K562 (cell line): ENCODE measurements at regions not wholly inside any gene's neighbourhood (a gene's known extent, or its start where the extent isn't known, plus 50 kb on each side); places are given as distances from the start of the nearest gene placed in this dataset.

Source experiments
- ATAC-seq: fragments of 200-7000 bp; cut with Tn5 transposase; 3 replicates; pipeline ENCODE4 v1.9.1; 2020; ENCODE audit warnings: moderate library complexity
- BruUV-seq: library from RNA; stranded (reverse); fragments of 400-500 nt; replicated peaks from 2 replicates; lab custom pipeline; 2021; lab: Mats Ljungman, UMichigan
- CTCF ChIA-PET: fragments of 300-600 bp; formaldehyde crosslinking; extraction: SDS; loops from one replicate; lab custom pipeline; 2021; ENCODE audit warnings: low intra/inter-chr PET ratio; lab: Yijun Ruan, JAX
- POLR2A ChIA-PET: fragments of 300-600, 350-650 bp; sonication (Branson Sonifier 250); formaldehyde crosslinking; extraction: SDS; loops from one replicate; lab custom pipeline; 2021; ENCODE audit warnings: antibody characterized with exemption, inconsistent platforms; lab: Yijun Ruan, JAX
- DNase-seq, 4 experiments: peaks; one replicate each; pipeline versions ENCODE4 v3.0.0 to v3.0.0-alpha.2; 2011 to 2018; ENCODE audit warnings: low spot score in 3 of 4, mixed read lengths in 3 of 4; ENCODE audit errors: extremely low read depth in 1 of 4
- FAIRE-seq: peaks from 2 replicates; lab custom pipeline; 2011; peaks lifted over from hg19 to GRCh38; lab: Jason Lieb, UNC
- H2AFZ ChIP-seq: 2 replicates; pipeline ENCODE4 v1.6.0; 2011; ENCODE audit warnings: low read depth, low read length, control low read depth, inconsistent platforms
- H3K27ac ChIP-seq: fragments of 200-600 bp; 3 replicates; pipeline ENCODE4 v1.8.0; 2011; ENCODE audit warnings: low read depth, mild to moderate bottlenecking, control low read depth, inconsistent platforms, low read length, moderate library complexity, mixed read lengths; ENCODE audit errors: extremely low read depth
- H3K27me3 ChIP-seq, 2 experiments: fragments of 300-600 bp in 1 of 2; 2 replicates in 1 of 2; 3 replicates in 1 of 2; pipeline versions ENCODE4 v1.6.0 to v1.8.0; 2011; ENCODE audit warnings: inconsistent platforms in 2 of 2, low read length in 2 of 2, mild to moderate bottlenecking in 1 of 2, mixed read lengths in 1 of 2, moderate library complexity in 1 of 2; ENCODE audit not compliant: control insufficient read depth in 2 of 2, insufficient read depth in 2 of 2
- H3K36me3 ChIP-seq: fragments of 300-600 bp; 3 replicates; pipeline ENCODE4 v1.8.0; 2011; ENCODE audit warnings: mild to moderate bottlenecking, low read length, inconsistent platforms; ENCODE audit not compliant: control insufficient read depth, insufficient read depth
- H3K4me1 ChIP-seq, 2 experiments: fragments of 200-600 bp in 1 of 2; replicated peaks in 1 of 2; 2 replicates in 1 of 2; 3 replicates in 1 of 2; pipeline versions ENCODE4 v1.5.1 to v1.8.0; 2011; ENCODE audit warnings: inconsistent platforms in 2 of 2, low read length in 2 of 2, mild to moderate bottlenecking in 1 of 2, mixed read lengths in 1 of 2, moderate library complexity in 1 of 2; ENCODE audit not compliant: control insufficient read depth in 2 of 2, insufficient read depth in 2 of 2
- H3K4me2 ChIP-seq: 2 replicates; pipeline ENCODE4 v1.6.1; 2011; ENCODE audit warnings: low read length, control low read depth, inconsistent platforms, mixed read lengths; ENCODE audit not compliant: insufficient read depth
- H3K4me3 ChIP-seq: fragments of 200-600 bp; sonication (generic), shearing (Covaris generic); 2 replicates; pipeline ENCODE4 v1.5.1; 2016; ENCODE audit warnings: control low read depth, inconsistent platforms
- H3K79me2 ChIP-seq: fragments of 200-600 bp; 3 replicates; pipeline ENCODE4 v1.8.0; 2011; ENCODE audit warnings: low read length, inconsistent platforms; ENCODE audit not compliant: control insufficient read depth, insufficient read depth
- H3K9ac ChIP-seq, 2 experiments: 2 replicates each; pipeline versions ENCODE4 v1.6.0 to v1.6.1; 2011; ENCODE audit warnings: low read depth in 2 of 2, low read length in 2 of 2, control low read depth in 1 of 2, inconsistent platforms in 1 of 2, mild to moderate bottlenecking in 1 of 2, mixed read lengths in 1 of 2; ENCODE audit not compliant: insufficient read depth in 1 of 2
- H3K9me1 ChIP-seq: one replicate; pipeline ENCODE4 v1.6.0; 2011; ENCODE audit warnings: inconsistent platforms, mild to moderate bottlenecking, low read length, moderate library complexity; ENCODE audit not compliant: control insufficient read depth, insufficient read depth
- H3K9me3 ChIP-seq: replicated peaks from 2 replicates; pipeline ENCODE4 v1.5.1; 2011; ENCODE audit warnings: low read depth, low read length, inconsistent platforms; ENCODE audit not compliant: control insufficient read depth, insufficient read depth
- H4K20me1 ChIP-seq: replicated peaks from 2 replicates; pipeline ENCODE4 v1.6.1; 2011; ENCODE audit warnings: low read length, inconsistent platforms, mixed read lengths; ENCODE audit not compliant: control insufficient read depth, insufficient read depth
- BCOR ChIP-seq: fragments of 450-650 bp; IDR thresholded peaks from 2 replicates; pipeline ENCODE4 v1.6.1; 2016
- LCOR ChIP-seq: sonication (generic); formaldehyde crosslinking; IDR thresholded peaks from 2 replicates; pipeline ENCODE4 v1.8.0; 2022; ENCODE audit warnings: mild to moderate bottlenecking, missing genetic modification reagents
- MTF1 ChIP-seq: fragments of 250-450 bp; sonication (Bioruptor Pico); IDR thresholded peaks from 2 replicates; pipeline ENCODE4 v1.9.0; 2021; ENCODE audit warnings: moderate library complexity, mild to moderate bottlenecking, inconsistent platforms, borderline replicate concordance
- RAD51 ChIP-seq: fragments of 450-650 bp; IDR thresholded peaks from 2 replicates; pipeline ENCODE4 v1.7.1; 2016; ENCODE audit warnings: low read depth, mild to moderate bottlenecking, borderline replicate concordance
- SAP30 ChIP-seq: fragments of 200-600 bp; sonication (generic); IDR thresholded peaks from 2 replicates; pipeline ENCODE4 v1.6.1; 2012; ENCODE audit warnings: borderline replicate concordance, low read depth, mild to moderate bottlenecking, moderate library complexity, low read length, control low read depth, inconsistent platforms; ENCODE audit not compliant: insufficient read depth, poor library complexity, severe bottlenecking
- USF1 ChIP-seq: sonication (generic); formaldehyde crosslinking; IDR thresholded peaks from 2 replicates; pipeline ENCODE4 v1.9.0; 2022; ENCODE audit warnings: mild to moderate bottlenecking, missing genetic modification reagents
- USF2 ChIP-seq: sonication (generic); formaldehyde crosslinking; IDR thresholded peaks from 2 replicates; pipeline ENCODE4 v1.5.0; 2020; ENCODE audit warnings: missing genetic modification reagents
- WGBS: fragments of 100-300 bp; shearing (Covaris generic); methylation state at CpG from one replicate; pipeline ENCODE4 v1.1.6; 2016; ENCODE audit warnings: low coverage, mixed read lengths; ENCODE audit not compliant: insufficient coverage; ENCODE audit errors: missing lambda C conversion rate; 5-methylcytosine and 5-hydroxymethylcytosine counted together
- in situ Hi-C: fragments of 300-500 bp; cut with MboI; formaldehyde crosslinking; loops from 4 replicates; pipeline ENCODE4 v1.15.0; 2018; ENCODE audit warnings: inconsistent platforms, mixed read lengths
- intact Hi-C: fragments of 100-400 bp; cut with micrococcal nuclease; formaldehyde crosslinking; loops from 2 replicates; pipeline ENCODE4 v1.14.2; 2022

GRCh38 chr2:43139501-43139900, 86.9 kb downstream of the ZFP36L2 start:
- FAIRE-seq (no peak), DNase-seq (no peak), ATAC-seq (no peak)
- Histone ChIP-seq H3K27ac (no peak overlapping the region), H3K4me3 (no peak overlapping the region), H3K79me2 (no peaks in the 10 kb centered on the region), H3K9me1 (no peaks in the 10 kb centered on the region), H3K4me2 (no peak overlapping the region), H2AFZ (peak overlapping the region; percentile 47), H4K20me1 (no peaks in the 10 kb centered on the region), H3K4me1 (peaks cover 10 to 11% of the 10 kb centered on the region in 2 experiments; a peak in 4 of 5 replicates), H3K27me3 (no peaks in the 10 kb centered on the region), H3K9ac (no peak overlapping the region), H3K9me3 (no peaks in the 10 kb centered on the region), H3K36me3 (no peaks in the 10 kb centered on the region)
- BruUV-seq, result no TSS peak
- ChIA-PET CTCF (no interaction called here), POLR2A (interaction anchor here (0.8 to 1.1 kb wide), 5 partner anchors 15 to 359 kb away, joined by 3 to 4 read pairs (median 3); no protein-coding TSS in a partner anchor)
- 54% methylated on average over 4 of the region's 4 CpGs for WGBS
- in situ Hi-C loops (loop anchor here (10.0 to 25.0 kb wide), 2 partner anchors 302 to 345 kb away; no protein-coding TSS in a partner anchor), intact Hi-C loops (no loop called here)
- TF ChIP-seq LCOR (CRISPR knock-in tag), result no peak

GRCh38 chr2:43138441-43138840, 88.0 kb downstream of the ZFP36L2 start:
- no peak overlapping the region for H3K4me3 ChIP-seq
- in situ Hi-C loops, result loop anchor here (10.0 to 25.0 kb wide), 2 partner anchors 301 to 346 kb away; no protein-coding TSS in a partner anchor
- ChIA-PET CTCF (no interaction called here), POLR2A (no interaction called here)
- WGBS, result 53% methylated on average over 3 of the region's 3 CpGs
- H3K27me3 ChIP-seq, result no peaks in the 10 kb centered on the region
- no peaks in the 10 kb centered on the region for H3K79me2 ChIP-seq
- ATAC-seq (no peak), DNase-seq (no peak), FAIRE-seq (no peak)
- no peak overlapping the region for H3K4me2 ChIP-seq
- H3K9me3 ChIP-seq, result no peaks in the 10 kb centered on the region
- H3K27ac ChIP-seq, result no peak overlapping the region
- no peaks in the 10 kb centered on the region for H4K20me1 ChIP-seq
- H3K9ac ChIP-seq, result no peak overlapping the region
- TF ChIP-seq SAP30 (no peak), BCOR (no peak), MTF1 (no peak), USF1 (peak; percentile 68), USF2 (CRISPR knock-in tag) (peak; percentile 33), RAD51 (peak; percentile 15; the same call in 1 of the 2 replicates)
- intact Hi-C loops, result no loop called here
- H2AFZ ChIP-seq, result no peak overlapping the region
- no TSS peak for BruUV-seq
- H3K4me1 ChIP-seq, result peaks cover 11 to 19% of the 10 kb centered on the region in 2 experiments; a peak in 4 of 5 replicates
- H3K36me3 ChIP-seq, result no peaks in the 10 kb centered on the region
- H3K9me1 ChIP-seq, result no peaks in the 10 kb centered on the region
